ACC112 (cell line): ENCODE measurements at regions not wholly inside any gene's neighbourhood (a gene's known extent, or its start where the extent isn't known, plus 50 kb on each side); places are given as distances from the start of the nearest gene placed in this dataset.

Experiments
- H2AFZ ChIP-seq: fragments of 200-600 bp; sonication (generic); one replicate; pipeline ENCODE4 v1.6.0; 2017; ENCODE audit warnings: antibody characterized with exemption, low read length; ENCODE audit not compliant: unreplicated experiment
- H3K27ac ChIP-seq: fragments of 200-600 bp; sonication (generic); 2 replicates; pipeline ENCODE4 v1.5.1; 2014; ENCODE audit warnings: low read depth, mild to moderate bottlenecking, antibody characterized with exemption, low read length, moderate library complexity
- H3K27me3 ChIP-seq: fragments of 200-600 bp; sonication (generic); 2 replicates; pipeline ENCODE4 v1.6.1; 2014; ENCODE audit warnings: mild to moderate bottlenecking, antibody characterized with exemption, low read length, moderate library complexity, mixed read lengths; ENCODE audit not compliant: insufficient read depth
- H3K36me3 ChIP-seq: fragments of 200-600 bp; sonication (generic); 2 replicates; pipeline ENCODE4 v1.6.1; 2016; ENCODE audit warnings: mild to moderate bottlenecking, antibody characterized with exemption, low read length, moderate library complexity, mixed read lengths; ENCODE audit not compliant: insufficient read depth
- H3K4me1 ChIP-seq: fragments of 200-600 bp; sonication (generic); one replicate; pipeline ENCODE4 v1.6.1; 2016; ENCODE audit warnings: low read length, mixed read lengths; ENCODE audit not compliant: insufficient read depth, unreplicated experiment, control insufficient read depth
- H3K4me3 ChIP-seq: fragments of 200-600 bp; sonication (generic); 2 replicates; pipeline ENCODE4 v1.5.1; 2014; ENCODE audit warnings: mild to moderate bottlenecking, low read depth, low read length
- H3K79me2 ChIP-seq: fragments of 200-600 bp; sonication (generic); one replicate; pipeline ENCODE4 v1.6.0; 2016; ENCODE audit warnings: low read length; ENCODE audit not compliant: control insufficient read depth, unreplicated experiment, insufficient read depth

DNA sequence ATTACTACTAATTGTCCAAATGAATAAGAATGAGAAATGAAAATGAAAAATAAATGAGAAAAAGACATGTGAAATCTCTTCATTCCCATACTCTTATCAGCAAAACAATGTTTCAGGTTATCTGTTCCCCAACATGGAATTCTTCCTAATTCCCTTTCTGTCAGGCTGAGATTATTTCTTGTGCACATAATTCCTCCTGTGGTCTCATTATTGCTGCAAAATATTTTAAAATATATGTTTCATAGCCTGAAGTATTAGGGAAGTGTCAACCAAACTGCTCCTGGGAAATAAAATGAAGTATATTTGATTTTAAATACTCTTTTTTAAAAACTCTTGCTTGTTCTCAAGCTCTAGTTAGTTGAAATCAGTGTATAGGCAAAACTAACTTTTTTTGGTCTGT lies 314.9 kb downstream of the USP25 start:
- no peak overlapping the region for H2AFZ ChIP-seq
- H3K27ac ChIP-seq, result no peak overlapping the region
- H3K27me3 ChIP-seq, result no peaks in the 10 kb centered on the region
- H3K4me3 ChIP-seq, result no peak overlapping the region
- H3K4me1 ChIP-seq, result peaks cover 7% of the 10 kb centered on the region
- H3K36me3 ChIP-seq, result no peaks in the 10 kb centered on the region
- H3K79me2 ChIP-seq, result no peaks in the 10 kb centered on the region

GRCh38 chr21:16046656-16047330 lies 317.0 kb downstream of the USP25 start:
- H2AFZ ChIP-seq, result peak overlapping the region; percentile 13
- no peak overlapping the region for H3K4me3 ChIP-seq

DNA sequence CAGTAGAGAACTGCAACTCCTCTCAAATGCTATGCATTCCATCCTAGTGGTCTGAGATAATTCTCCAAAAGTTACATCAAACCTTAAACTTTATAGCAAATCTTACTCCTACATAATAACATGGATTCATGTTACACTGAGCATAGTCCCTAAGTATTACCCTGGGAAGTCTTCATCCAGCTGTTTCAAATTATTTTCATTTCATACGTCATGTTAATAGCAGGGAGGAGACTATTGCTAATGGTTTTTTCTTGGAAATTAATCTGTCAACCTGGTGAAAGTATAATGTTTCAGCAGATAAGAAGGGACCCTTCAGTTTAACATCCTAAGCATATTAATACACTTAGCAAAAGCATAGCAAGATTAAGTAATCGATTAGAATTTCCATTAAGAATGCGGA lies 318.1 kb downstream of the USP25 start:
- Histone ChIP-seq H3K36me3 (no peaks in the 10 kb centered on the region), H2AFZ (no peak overlapping the region), H3K27ac (no peak overlapping the region), H3K4me1 (peaks cover 7% of the 10 kb centered on the region), H3K27me3 (no peaks in the 10 kb centered on the region), H3K4me3 (no peak overlapping the region), H3K79me2 (no peaks in the 10 kb centered on the region)

More at GRCh38 chr21:16046656-16047330, 317.0 kb downstream of the USP25 start:
- Histone ChIP-seq H3K36me3 (no peaks in the 10 kb centered on the region), H3K79me2 (no peaks in the 10 kb centered on the region), H3K4me1 (peaks cover 7% of the 10 kb centered on the region), H3K27ac (no peak overlapping the region), H3K27me3 (no peaks in the 10 kb centered on the region)

DNA sequence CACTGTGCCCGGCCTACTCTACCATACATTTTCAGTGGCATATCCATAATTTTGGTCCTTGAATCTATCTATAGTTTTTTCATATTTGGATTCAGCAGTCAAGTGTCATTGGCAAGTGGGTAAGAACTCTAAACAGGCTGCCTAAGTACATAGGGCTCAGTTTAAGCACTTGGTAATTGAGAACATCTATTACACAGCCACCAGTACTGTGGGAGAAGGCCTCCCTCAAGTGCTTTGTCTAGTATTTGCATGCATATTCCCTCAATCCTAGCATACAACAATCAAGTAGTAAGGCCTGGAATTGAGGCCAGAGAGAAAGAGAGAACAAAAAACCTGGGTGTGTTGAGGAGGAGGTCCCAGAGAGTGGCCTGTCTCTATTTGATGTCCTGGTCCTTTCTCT lies 325.2 kb downstream of the USP25 start:
- no peak overlapping the region for H2AFZ ChIP-seq
- H3K27me3 ChIP-seq, result no peaks in the 10 kb centered on the region
- H3K27ac ChIP-seq, result no peak overlapping the region
- H3K79me2 ChIP-seq, result no peaks in the 10 kb centered on the region
- H3K36me3 ChIP-seq, result no peaks in the 10 kb centered on the region
- no peak overlapping the region for H3K4me3 ChIP-seq
- H3K4me1 ChIP-seq, result no peaks in the 10 kb centered on the region

- Histone ChIP-seq H2AFZ (no peak overlapping the region), H3K27me3 (no peaks in the 10 kb centered on the region), H3K36me3 (no peaks in the 10 kb centered on the region), H3K4me3 (no peak overlapping the region), H3K4me1 (no peaks in the 10 kb centered on the region), H3K79me2 (no peaks in the 10 kb centered on the region), H3K27ac (no peak overlapping the region)
Observed at GRCh38 chr21:16058896-16059295, 329.1 kb downstream of the USP25 start.

DNA sequence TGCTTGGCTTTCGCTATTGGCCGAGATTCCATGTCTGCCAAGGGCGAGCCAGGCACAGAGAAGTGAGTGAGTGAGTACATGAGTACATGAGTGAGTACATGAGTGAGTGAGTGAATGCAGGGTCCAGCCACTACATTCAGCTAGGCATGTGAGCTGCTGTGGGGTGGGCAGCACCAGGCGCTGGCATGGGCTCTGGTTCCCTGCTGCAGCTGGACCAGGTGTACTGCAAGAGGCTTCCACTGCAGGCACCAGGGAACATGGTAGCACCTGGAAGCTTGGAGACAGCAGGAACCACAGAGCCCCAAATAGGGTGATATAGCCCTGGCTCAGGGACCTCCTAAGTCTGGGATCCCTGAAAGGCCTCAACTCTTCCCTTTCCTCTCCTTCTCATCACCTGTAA lies 330.2 kb downstream of the USP25 start:
- Histone ChIP-seq H3K79me2 (no peaks in the 10 kb centered on the region), H3K36me3 (no peaks in the 10 kb centered on the region), H3K4me3 (no peak overlapping the region), H2AFZ (no peak overlapping the region), H3K27ac (no peak overlapping the region), H3K27me3 (no peaks in the 10 kb centered on the region), H3K4me1 (no peaks in the 10 kb centered on the region)

GRCh38 chr21:16061194-16061593 lies 331.4 kb downstream of the USP25 start:
- no peaks in the 10 kb centered on the region for H3K27me3 ChIP-seq
- no peaks in the 10 kb centered on the region for H3K36me3 ChIP-seq
- H3K4me3 ChIP-seq, result no peak overlapping the region
- no peaks in the 10 kb centered on the region for H3K79me2 ChIP-seq
- H3K4me1 ChIP-seq, result no peaks in the 10 kb centered on the region
- no peak overlapping the region for H2AFZ ChIP-seq
- no peak overlapping the region for H3K27ac ChIP-seq

DNA sequence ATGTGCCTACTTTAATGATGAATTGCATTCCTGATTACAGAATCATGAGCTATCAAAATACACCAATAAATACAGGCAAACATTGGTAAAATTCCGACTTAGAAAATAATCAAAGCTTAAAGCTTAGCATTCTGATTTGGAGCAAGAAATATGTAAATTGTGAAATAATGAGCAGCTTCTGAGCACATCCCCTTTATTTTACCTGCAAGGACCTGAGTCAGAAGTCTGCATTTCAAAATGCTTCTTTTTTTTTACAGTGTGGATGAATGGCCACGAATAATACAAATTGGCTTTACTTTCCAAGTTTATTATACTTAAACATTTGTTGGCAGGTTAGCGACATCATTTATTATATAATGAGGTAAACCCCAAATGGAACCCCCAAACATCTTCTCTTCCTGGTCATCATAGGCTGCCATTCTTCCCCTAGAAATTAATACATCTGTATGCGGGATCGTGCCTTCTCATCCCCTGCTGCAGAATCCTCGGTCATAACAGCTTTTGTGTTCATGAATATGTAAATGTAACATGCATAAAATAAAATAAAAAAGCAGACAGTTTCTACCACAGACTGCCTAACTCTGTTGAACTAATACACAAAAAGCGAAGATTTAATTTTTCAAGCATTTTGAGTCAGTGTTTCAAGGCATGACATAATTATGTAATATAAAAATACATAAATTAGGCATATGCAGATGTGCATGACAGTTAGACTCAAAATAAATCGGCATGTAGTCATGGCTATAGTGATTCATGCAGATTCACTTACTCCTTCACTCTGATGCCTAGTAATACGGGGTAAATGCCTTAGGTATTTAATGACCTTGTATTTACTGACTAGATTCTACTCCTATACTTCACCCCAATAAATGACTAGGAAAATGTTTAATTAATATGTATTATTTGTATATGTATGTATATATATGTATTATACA lies 339.7 kb downstream of the USP25 start:
- H3K4me1 ChIP-seq, result peaks cover 20% of the 10 kb centered on the region
- H2AFZ ChIP-seq, result no peak overlapping the region
- H3K27ac ChIP-seq, result no peak overlapping the region
- no peaks in the 10 kb centered on the region for H3K36me3 ChIP-seq
- H3K79me2 ChIP-seq, result no peaks in the 10 kb centered on the region
- H3K4me3 ChIP-seq, result no peak overlapping the region
- no peaks in the 10 kb centered on the region for H3K27me3 ChIP-seq

DNA sequence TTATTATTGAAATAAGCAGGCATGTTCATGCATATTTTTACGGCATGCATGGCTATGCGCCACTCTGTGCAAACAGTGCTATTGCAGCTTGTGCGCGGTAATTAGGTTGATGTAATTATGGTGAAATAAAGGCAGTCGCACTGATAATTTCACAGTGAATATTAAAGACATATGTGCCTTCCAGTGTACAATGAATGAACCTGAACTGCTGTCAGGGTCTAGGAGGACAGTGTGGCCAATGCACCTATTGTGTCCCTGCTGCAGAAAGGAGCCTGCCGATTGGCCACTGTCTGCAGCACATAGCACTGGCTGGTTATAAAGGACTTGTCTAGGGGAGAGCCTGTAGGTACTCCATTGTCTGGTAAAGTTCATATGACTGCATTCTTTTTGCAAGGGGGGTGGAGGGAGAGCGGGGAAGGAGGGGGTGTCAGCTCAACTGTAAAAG lies 340.4 kb downstream of the USP25 start:
- Histone ChIP-seq H3K27ac (no peak overlapping the region), H2AFZ (no peak overlapping the region), H3K4me3 (peak overlapping the region; percentile 76), H3K79me2 (no peaks in the 10 kb centered on the region), H3K36me3 (no peaks in the 10 kb centered on the region), H3K4me1 (peaks cover 20% of the 10 kb centered on the region), H3K27me3 (no peaks in the 10 kb centered on the region)

GRCh38 chr21:16071092-16071491 lies 341.3 kb downstream of the USP25 start:
- H3K27me3 ChIP-seq, result no peaks in the 10 kb centered on the region
- H3K79me2 ChIP-seq, result no peaks in the 10 kb centered on the region
- peak overlapping the region; percentile 76 for H3K4me3 ChIP-seq
- peaks cover 20% of the 10 kb centered on the region for H3K4me1 ChIP-seq
- peak overlapping the region; percentile 78 for H2AFZ ChIP-seq
- H3K36me3 ChIP-seq, result no peaks in the 10 kb centered on the region
- H3K27ac ChIP-seq, result no peak overlapping the region
